ENCODE measurements at regions not wholly inside any gene's neighbourhood (a gene's known extent, or its start where the extent isn't known, plus 50 kb on each side); places are given as distances from the start of the nearest gene placed in this dataset.

DNA sequence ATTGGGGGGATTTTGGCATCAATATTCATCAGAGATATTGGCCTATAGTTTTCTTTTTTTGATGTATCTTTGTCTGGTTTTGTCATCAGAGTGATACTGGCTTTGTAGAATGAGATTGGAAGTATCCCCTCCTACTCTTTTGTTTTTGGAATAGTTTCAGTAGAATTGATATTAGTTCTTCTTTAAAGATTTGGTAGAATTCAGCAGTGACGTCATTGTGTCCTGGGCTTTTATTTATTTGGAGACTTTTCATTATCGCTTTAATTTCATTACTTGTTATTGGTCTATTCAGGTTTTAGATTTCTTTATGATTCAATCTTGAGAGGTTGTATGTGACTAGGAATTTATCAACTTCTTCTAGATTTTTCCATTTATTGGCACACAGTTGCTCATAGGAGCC, 825.5 kb upstream of the NXPH2 start:
- TF ChIP-seq EZH2 (IDR thresholded peaks at IDR 0.05; ENCODE audit: borderline replicate concordance, insufficient read depth, low read length, poor library complexity, severe bottlenecking) (no peak), POLR2AphosphoS5 (IDR thresholded peaks at IDR 0.05) (no peak), MXI1 (conservative IDR thresholded peaks at IDR 0.05; ENCODE audit: poor library complexity, severe bottlenecking) (no peak), RAD21 (conservative IDR thresholded peaks at IDR 0.05) (no peak), TAF1 (IDR thresholded peaks at IDR 0.05; ENCODE audit: low read depth) (no peak), SMC3 (conservative IDR thresholded peaks at IDR 0.05; ENCODE audit: poor library complexity) (no peak)
- TF ChIP-seq, protein P1, sequence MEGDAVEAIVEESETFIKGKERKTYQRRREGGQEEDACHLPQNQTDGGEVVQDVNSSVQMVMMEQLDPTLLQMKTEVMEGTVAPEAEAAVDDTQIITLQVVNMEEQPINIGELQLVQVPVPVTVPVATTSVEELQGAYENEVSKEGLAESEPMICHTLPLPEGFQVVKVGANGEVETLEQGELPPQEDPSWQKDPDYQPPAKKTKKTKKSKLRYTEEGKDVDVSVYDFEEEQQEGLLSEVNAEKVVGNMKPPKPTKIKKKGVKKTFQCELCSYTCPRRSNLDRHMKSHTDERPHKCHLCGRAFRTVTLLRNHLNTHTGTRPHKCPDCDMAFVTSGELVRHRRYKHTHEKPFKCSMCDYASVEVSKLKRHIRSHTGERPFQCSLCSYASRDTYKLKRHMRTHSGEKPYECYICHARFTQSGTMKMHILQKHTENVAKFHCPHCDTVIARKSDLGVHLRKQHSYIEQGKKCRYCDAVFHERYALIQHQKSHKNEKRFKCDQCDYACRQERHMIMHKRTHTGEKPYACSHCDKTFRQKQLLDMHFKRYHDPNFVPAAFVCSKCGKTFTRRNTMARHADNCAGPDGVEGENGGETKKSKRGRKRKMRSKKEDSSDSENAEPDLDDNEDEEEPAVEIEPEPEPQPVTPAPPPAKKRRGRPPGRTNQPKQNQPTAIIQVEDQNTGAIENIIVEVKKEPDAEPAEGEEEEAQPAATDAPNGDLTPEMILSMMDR (IDR thresholded peaks at IDR 0.05; ENCODE audit: poor library complexity, severe bottlenecking): no peak
- TF ChIP-seq, protein P2, sequence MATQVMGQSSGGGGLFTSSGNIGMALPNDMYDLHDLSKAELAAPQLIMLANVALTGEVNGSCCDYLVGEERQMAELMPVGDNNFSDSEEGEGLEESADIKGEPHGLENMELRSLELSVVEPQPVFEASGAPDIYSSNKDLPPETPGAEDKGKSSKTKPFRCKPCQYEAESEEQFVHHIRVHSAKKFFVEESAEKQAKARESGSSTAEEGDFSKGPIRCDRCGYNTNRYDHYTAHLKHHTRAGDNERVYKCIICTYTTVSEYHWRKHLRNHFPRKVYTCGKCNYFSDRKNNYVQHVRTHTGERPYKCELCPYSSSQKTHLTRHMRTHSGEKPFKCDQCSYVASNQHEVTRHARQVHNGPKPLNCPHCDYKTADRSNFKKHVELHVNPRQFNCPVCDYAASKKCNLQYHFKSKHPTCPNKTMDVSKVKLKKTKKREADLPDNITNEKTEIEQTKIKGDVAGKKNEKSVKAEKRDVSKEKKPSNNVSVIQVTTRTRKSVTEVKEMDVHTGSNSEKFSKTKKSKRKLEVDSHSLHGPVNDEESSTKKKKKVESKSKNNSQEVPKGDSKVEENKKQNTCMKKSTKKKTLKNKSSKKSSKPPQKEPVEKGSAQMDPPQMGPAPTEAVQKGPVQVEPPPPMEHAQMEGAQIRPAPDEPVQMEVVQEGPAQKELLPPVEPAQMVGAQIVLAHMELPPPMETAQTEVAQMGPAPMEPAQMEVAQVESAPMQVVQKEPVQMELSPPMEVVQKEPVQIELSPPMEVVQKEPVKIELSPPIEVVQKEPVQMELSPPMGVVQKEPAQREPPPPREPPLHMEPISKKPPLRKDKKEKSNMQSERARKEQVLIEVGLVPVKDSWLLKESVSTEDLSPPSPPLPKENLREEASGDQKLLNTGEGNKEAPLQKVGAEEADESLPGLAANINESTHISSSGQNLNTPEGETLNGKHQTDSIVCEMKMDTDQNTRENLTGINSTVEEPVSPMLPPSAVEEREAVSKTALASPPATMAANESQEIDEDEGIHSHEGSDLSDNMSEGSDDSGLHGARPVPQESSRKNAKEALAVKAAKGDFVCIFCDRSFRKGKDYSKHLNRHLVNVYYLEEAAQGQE (IDR thresholded peaks at IDR 0.05; ENCODE audit: borderline replicate concordance): no peak
